ENCODE measurements at regions not wholly inside any gene's neighbourhood (a gene's known extent, or its start where the extent isn't known, plus 50 kb on each side); places are given as distances from the start of the nearest gene placed in this dataset.
"Not testable (repeated sequence)": the region's sequence is repeated elsewhere in the genome, so short reads cannot be mapped to it uniquely, and the experiment has no call there.

GRCh38 chrX:107296184-107296583 is 89.8 kb downstream of the DNAAF6 start:
- H3K27ac Mint-ChIP-seq; H3K36me3 Mint-ChIP-seq (ENCODE audit: low read depth); ATAC-seq; CTCF ChIA-PET; H3K4me3 Mint-ChIP-seq; H3K27me3 Mint-ChIP-seq; DNase-seq; H3K4me1 Mint-ChIP-seq (ENCODE audit: low read depth); H3K9me3 Mint-ChIP-seq; intact Hi-C loops (cut with micrococcal nuclease): not testable (repeated sequence)
- POLR2A ChIA-PET, result interaction anchor here (0.6 kb wide), 1 partner anchor 560 kb away, joined by 3 read pairs; no protein-coding TSS in a partner anchor

GRCh38 chrX:107298276-107298675 is 91.9 kb downstream of the DNAAF6 start:
- H3K9me3 Mint-ChIP-seq, result no peaks in the 10 kb centered on the region
- peaks cover 5% of the 10 kb centered on the region for H3K27me3 Mint-ChIP-seq
- TF ChIP-seq CTCF (IDR thresholded peaks at IDR 0.05), result no peak
- no peak overlapping the region for H3K4me3 Mint-ChIP-seq
- no peaks in the 10 kb centered on the region for H3K4me1 Mint-ChIP-seq (ENCODE audit: low read depth)
- H3K36me3 Mint-ChIP-seq (ENCODE audit: low read depth), result no peaks in the 10 kb centered on the region
- DNase-seq (no peak), ATAC-seq (no peak)
- ChIA-PET POLR2A (no interaction called here), CTCF (no interaction called here)
- no peak overlapping the region for H3K27ac Mint-ChIP-seq
- intact Hi-C loops (cut with micrococcal nuclease), result no loop called here

GRCh38 chrX:107301253-107301652 is 94.8 kb downstream of the DNAAF6 start:
- intact Hi-C loops (cut with micrococcal nuclease), result no loop called here
- CTCF ChIA-PET, result interaction anchor here (1.4 kb wide), 1 partner anchor 17 kb away, joined by 3 read pairs; no protein-coding TSS in a partner anchor
- Mint-ChIP-seq H3K36me3 (ENCODE audit: low read depth) (no peaks in the 10 kb centered on the region), H3K27me3 (peaks cover 11% of the 10 kb centered on the region), H3K4me3 (no peak overlapping the region), H3K4me1 (ENCODE audit: low read depth) (no peaks in the 10 kb centered on the region), H3K27ac (no peak overlapping the region), H3K9me3 (no peaks in the 10 kb centered on the region)
- no peak for ATAC-seq
- no peak for TF ChIP-seq CTCF (IDR thresholded peaks at IDR 0.05)
- POLR2A ChIA-PET, result no interaction called here
- no peak for DNase-seq

- Mint-ChIP-seq H3K36me3 (ENCODE audit: low read depth) (no peaks in the 10 kb centered on the region), H3K27ac (no peak overlapping the region), H3K4me1 (ENCODE audit: low read depth) (no peaks in the 10 kb centered on the region), H3K27me3 (peaks cover 11% of the 10 kb centered on the region), H3K4me3 (no peak overlapping the region), H3K9me3 (no peaks in the 10 kb centered on the region)
- no peak for TF ChIP-seq CTCF (IDR thresholded peaks at IDR 0.05)
- no peak for DNase-seq
- CTCF ChIA-PET, result no interaction called here
- POLR2A ChIA-PET, result no interaction called here
- intact Hi-C loops (cut with micrococcal nuclease), result no loop called here
- no peak for ATAC-seq
These were observed 97.7 kb downstream of the DNAAF6 start for GRCh38 chrX:107304141-107304540.

- intact Hi-C loops (cut with micrococcal nuclease), result no loop called here
- Mint-ChIP-seq H3K36me3 (ENCODE audit: low read depth) (no peaks in the 10 kb centered on the region), H3K27ac (no peak overlapping the region), H3K9me3 (no peaks in the 10 kb centered on the region), H3K4me3 (no peak overlapping the region), H3K27me3 (no peaks in the 10 kb centered on the region), H3K4me1 (ENCODE audit: low read depth) (no peaks in the 10 kb centered on the region)
- ChIA-PET CTCF (no interaction called here), POLR2A (no interaction called here)
- ATAC-seq (no peak), DNase-seq (no peak)
- TF ChIP-seq CTCF (IDR thresholded peaks at IDR 0.05), result no peak
These were observed 117.5 kb downstream of the DNAAF6 start for GRCh38 chrX:107323786-107324492.
